ENCODE measurements at regions not wholly inside any gene's neighbourhood (a gene's known extent, or its start where the extent isn't known, plus 50 kb on each side); places are given as distances from the start of the nearest gene placed in this dataset.

- TF ChIP-seq EP300 (IDR thresholded peaks at IDR 0.05) (no peak), POLR2A (IDR thresholded peaks at IDR 0.05) (no peak)
These were observed 121.7 kb upstream of the MYLIP start for GRCh38 chr6:16007146-16007545.

All from ovary (tissue), 1 donor.